ENCODE measurements at regions not wholly inside any gene's neighbourhood (a gene's known extent, or its start where the extent isn't known, plus 50 kb on each side); places are given as distances from the start of the nearest gene placed in this dataset.

DNA sequence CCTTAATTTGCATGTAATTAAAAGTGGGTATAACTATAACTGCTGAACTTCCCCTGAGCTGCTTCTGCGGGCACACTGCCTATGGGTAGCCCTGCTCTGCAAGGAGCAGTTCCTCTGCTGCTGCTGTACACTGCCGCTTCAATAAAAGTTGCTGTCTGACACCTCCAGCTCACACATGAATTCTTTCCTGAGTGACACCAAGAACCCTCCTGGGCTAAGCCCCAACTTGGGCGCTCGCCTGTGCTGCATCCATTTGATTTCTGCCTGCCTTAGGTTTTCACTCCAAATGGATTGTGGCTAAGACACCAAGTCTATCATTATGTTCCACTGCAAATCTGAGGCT, 215.7 kb downstream of the ANAPC1 start:
- TF ChIP-seq, protein P1, sequence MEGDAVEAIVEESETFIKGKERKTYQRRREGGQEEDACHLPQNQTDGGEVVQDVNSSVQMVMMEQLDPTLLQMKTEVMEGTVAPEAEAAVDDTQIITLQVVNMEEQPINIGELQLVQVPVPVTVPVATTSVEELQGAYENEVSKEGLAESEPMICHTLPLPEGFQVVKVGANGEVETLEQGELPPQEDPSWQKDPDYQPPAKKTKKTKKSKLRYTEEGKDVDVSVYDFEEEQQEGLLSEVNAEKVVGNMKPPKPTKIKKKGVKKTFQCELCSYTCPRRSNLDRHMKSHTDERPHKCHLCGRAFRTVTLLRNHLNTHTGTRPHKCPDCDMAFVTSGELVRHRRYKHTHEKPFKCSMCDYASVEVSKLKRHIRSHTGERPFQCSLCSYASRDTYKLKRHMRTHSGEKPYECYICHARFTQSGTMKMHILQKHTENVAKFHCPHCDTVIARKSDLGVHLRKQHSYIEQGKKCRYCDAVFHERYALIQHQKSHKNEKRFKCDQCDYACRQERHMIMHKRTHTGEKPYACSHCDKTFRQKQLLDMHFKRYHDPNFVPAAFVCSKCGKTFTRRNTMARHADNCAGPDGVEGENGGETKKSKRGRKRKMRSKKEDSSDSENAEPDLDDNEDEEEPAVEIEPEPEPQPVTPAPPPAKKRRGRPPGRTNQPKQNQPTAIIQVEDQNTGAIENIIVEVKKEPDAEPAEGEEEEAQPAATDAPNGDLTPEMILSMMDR (IDR thresholded peaks at IDR 0.05) = no peak
- TF ChIP-seq ZFX (IDR thresholded peaks at IDR 0.05; ENCODE audit: borderline replicate concordance) = no peak

Measured in 22Rv1 (cell line).